22Rv1 (cell line): ENCODE measurements at regions not wholly inside any gene's neighbourhood (a gene's known extent, or its start where the extent isn't known, plus 50 kb on each side); places are given as distances from the start of the nearest gene placed in this dataset.

Source experiments
- H3K27ac ChIP-seq: fragments of 450-650 bp; 2 replicates; pipeline ENCODE4 v1.5.1; 2017
- ZFX ChIP-seq: fragments of 450-650 bp; IDR thresholded peaks from 2 replicates; pipeline ENCODE4 v1.6.1; 2017; ENCODE audit warnings: antibody characterized with exemption, borderline replicate concordance
- TF ChIP-seq, protein P1 (sequence below): fragments of 450-650 bp; IDR thresholded peaks from 2 replicates; pipeline ENCODE4 v1.5.1; 2017; ENCODE audit warnings: mild to moderate bottlenecking

DNA sequence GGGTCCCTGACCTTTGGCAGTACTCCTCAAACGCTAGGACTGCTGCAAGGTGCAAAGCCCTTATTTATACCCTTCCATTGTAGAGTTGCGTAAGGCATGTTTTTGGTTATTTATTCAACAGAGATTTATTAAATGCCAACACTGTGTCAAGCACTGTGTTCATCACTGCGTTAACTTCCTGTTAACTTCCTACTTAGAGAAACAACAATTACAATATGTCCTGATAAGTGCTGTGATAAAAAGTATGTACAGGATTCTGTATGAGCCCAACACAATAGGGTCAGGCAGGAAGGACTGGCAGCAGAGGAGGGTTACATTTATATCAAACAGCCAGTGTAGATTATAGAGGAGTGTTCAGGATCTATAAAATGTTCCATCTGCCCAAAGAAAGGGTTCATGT, 812.8 kb upstream of the API5 start:
- TF ChIP-seq ZFX = no peak
- TF ChIP-seq, protein P1, sequence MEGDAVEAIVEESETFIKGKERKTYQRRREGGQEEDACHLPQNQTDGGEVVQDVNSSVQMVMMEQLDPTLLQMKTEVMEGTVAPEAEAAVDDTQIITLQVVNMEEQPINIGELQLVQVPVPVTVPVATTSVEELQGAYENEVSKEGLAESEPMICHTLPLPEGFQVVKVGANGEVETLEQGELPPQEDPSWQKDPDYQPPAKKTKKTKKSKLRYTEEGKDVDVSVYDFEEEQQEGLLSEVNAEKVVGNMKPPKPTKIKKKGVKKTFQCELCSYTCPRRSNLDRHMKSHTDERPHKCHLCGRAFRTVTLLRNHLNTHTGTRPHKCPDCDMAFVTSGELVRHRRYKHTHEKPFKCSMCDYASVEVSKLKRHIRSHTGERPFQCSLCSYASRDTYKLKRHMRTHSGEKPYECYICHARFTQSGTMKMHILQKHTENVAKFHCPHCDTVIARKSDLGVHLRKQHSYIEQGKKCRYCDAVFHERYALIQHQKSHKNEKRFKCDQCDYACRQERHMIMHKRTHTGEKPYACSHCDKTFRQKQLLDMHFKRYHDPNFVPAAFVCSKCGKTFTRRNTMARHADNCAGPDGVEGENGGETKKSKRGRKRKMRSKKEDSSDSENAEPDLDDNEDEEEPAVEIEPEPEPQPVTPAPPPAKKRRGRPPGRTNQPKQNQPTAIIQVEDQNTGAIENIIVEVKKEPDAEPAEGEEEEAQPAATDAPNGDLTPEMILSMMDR = no peak
- no peak overlapping the region for H3K27ac ChIP-seq

DNA sequence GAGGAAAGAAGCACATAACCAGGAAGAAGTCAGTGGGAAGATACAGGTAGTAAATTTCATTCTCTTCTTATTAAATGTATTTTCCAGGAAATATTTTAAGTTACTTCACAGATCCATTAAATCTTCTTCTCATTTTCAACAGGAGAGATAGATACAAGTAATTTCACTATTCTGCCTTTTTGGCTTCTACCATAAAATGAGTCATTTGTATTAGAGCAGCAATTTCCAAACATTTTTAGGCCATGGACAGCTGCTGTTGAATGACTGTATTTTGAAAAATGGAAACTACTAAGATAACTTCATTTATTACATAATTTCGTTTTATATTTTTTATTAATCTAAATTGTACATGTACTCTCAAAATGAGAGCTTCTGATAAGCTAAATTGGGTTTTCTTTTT, 809.6 kb upstream of the API5 start:
- no peak for TF ChIP-seq ZFX
- TF ChIP-seq, protein P1 = no peak

GRCh38 chr11:42521994-42522393, 789.8 kb upstream of the API5 start:
- TF ChIP-seq, protein P1 = no peak
- 0 out of 2 replicates have a peak overlapping the region, but pooled peaks have one; percentile 15 for H3K27ac ChIP-seq

More for the DNA sequence above, 809.6 kb upstream of the API5 start:
- H3K27ac ChIP-seq = no peak overlapping the region

- TF ChIP-seq ZFX = no peak
- TF ChIP-seq, protein P1 = peak; percentile 80
- peak overlapping the region; percentile 64 for H3K27ac ChIP-seq
These were observed 787.1 kb upstream of the API5 start for GRCh38 chr11:42524534-42525227.

DNA sequence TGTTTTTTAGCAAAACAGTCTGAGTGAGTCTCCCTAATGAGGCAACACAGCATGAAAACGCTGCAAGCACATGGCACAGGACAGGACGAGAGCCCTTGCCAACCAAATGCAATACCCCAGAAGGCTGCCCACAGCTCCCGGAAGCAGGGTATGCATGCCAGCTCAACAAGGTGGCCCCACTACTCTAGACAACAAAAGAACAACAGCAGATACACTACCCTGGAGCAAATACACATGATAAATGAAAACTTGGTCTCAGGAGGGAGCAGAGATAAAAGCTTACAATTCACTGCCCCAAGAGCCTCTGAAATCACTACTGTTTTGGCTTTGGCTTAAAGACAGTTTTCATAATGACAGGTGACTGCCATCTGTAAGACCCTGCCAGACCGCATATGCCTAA, 785.4 kb upstream of the API5 start:
- TF ChIP-seq ZFX = no peak
- no peak overlapping the region for H3K27ac ChIP-seq

DNA sequence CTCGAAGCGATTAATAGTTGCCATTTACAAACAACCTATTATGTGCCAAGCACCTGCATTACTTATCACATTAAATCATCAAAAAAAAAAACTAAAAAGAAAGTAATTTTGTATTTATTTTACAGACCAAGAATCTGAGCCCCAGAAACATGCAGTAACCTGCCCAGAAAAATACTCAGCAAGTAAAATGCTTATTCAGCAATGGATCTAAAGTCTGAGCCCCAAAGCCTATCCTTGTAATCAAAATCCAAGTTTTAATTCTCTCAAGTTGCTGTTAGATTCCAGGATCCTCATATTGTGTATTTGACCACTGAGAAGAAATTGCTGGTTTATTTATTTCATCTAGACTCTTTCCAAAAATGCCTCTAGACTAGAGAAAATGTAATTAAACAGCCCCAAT, 783.3 kb upstream of the API5 start:
- H3K27ac ChIP-seq = no peak overlapping the region
- TF ChIP-seq, protein P1 = no peak
- no peak for TF ChIP-seq ZFX

GRCh38 chr11:42528911-42529310, 782.9 kb upstream of the API5 start:
- TF ChIP-seq, protein P1 = no peak
- no peak for TF ChIP-seq ZFX
- H3K27ac ChIP-seq = no peak overlapping the region
